Right lobe of liver (tissue), 4 donors: ENCODE measurements at regions not wholly inside any gene's neighbourhood (a gene's known extent, or its start where the extent isn't known, plus 50 kb on each side); places are given as distances from the start of the nearest gene placed in this dataset.

Experiments
- CTCF ChIP-seq, 4 donors: fragments of 200-600 bp in 3 of 4; fragments of 450-650 bp in 1 of 4; IDR thresholded peaks; one replicate each; pipeline versions ENCODE4 v1.5.1 to v1.8.0; 2016 to 2022; ENCODE audit warnings: antibody characterized with exemption in 4 of 4, mild to moderate bottlenecking in 2 of 4
- POLR2A ChIP-seq: fragments of 450-650 bp; IDR thresholded peaks from one replicate; pipeline ENCODE4 v1.6.1; 2017; ENCODE audit warnings: antibody characterized with exemption, mild to moderate bottlenecking
- donor health status: DM: no; HTN: no; CAD: no.
- donor health status: DM: no; HTN: no; CAD: no.
- donor health status: DM: no; HTN: yes; CAD: no.

DNA sequence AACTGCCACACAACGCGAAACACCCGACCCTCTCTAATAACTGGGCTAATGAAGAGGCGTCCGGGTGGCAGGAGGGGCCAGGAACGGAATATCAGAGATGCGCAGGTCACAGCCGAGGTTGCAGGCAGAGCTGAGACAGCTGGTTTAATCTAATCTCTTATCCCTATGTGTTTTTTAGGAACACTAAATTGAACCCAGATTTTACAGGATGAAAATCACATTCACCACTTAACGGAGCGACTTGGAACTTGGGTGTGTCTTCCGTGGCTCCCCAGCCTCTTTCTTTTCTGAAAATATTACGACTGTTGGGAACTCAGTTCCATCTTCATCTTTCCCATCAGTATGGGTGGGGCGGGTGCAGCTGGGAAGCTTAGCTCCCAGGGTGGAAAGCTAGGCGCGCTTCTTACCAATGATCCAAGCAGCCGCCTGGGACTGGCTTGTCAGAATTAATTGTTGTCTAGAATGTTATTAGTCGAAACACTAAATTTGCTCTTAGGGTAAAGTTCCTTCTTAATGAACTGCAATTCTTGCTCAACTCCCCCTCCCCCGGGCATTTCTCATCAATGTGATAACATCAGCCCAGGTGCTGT is 92.5 kb downstream of the IRX2 start:
- TF ChIP-seq CTCF (IDR thresholded peaks at IDR 0.05) (no peak), POLR2A (no peak)
